ENCODE measurements at regions not wholly inside any gene's neighbourhood (a gene's known extent, or its start where the extent isn't known, plus 50 kb on each side); places are given as distances from the start of the nearest gene placed in this dataset.
A peak's percentile ranks its signal among the peaks of the same experiment; 100 is the strongest.

GRCh38 chr3:73874606-73875369 lies 250.0 kb upstream of the PDZRN3 start:
- no peak for DNase-seq

GRCh38 chr3:73874161-73874560 lies 249.4 kb upstream of the PDZRN3 start:
- H3K4me1 ChIP-seq (ENCODE audit: low read length) = no peaks in the 10 kb centered on the region
- TF ChIP-seq EZH2phosphoT487 (IDR thresholded peaks at IDR 0.05; ENCODE audit: low read length) (no peak), CTCF (IDR thresholded peaks at IDR 0.05; ENCODE audit: low read length) (no peak), EZH2 (optimal IDR thresholded peaks at IDR 0.05; ENCODE audit: low read depth, low read length) (no peak)
- H3K9ac ChIP-seq (ENCODE audit: low read length) = no peak overlapping the region
- H3K27me3 ChIP-seq (replicated peaks; ENCODE audit: insufficient read depth, low read length) = no peaks in the 10 kb centered on the region
- H3K9me3 ChIP-seq (replicated peaks; ENCODE audit: insufficient read depth, low read length) = no peaks in the 10 kb centered on the region
- H3K79me2 ChIP-seq (ENCODE audit: low read length) = no peaks in the 10 kb centered on the region
- no peak overlapping the region for H2AFZ ChIP-seq (ENCODE audit: low read length)
- H3K4me3 ChIP-seq (ENCODE audit: low read length) = no peak overlapping the region
- no peak for DNase-seq
- H3K27ac ChIP-seq (ENCODE audit: low read length) = no peak overlapping the region
- no peaks in the 10 kb centered on the region for H3K36me3 ChIP-seq (replicated peaks; ENCODE audit: insufficient read depth, low read length)
- H3K9me2 ChIP-seq (replicated peaks; ENCODE audit: insufficient read depth, low read length) = no peaks in the 10 kb centered on the region
- H4K20me1 ChIP-seq (ENCODE audit: insufficient read depth, low read length) = no peaks in the 10 kb centered on the region
- H3K4me2 ChIP-seq (ENCODE audit: low read depth, low read length) = no peak overlapping the region
- no peaks in the 10 kb centered on the region for H3F3A ChIP-seq (ENCODE audit: insufficient read depth, low read length)

More at GRCh38 chr3:73874606-73875369, 250.0 kb upstream of the PDZRN3 start:
- no peaks in the 10 kb centered on the region for H3K9me2 ChIP-seq (replicated peaks; ENCODE audit: insufficient read depth, low read length)
- no peaks in the 10 kb centered on the region for H3K27me3 ChIP-seq (replicated peaks; ENCODE audit: insufficient read depth, low read length)
- H3K36me3 ChIP-seq (replicated peaks; ENCODE audit: insufficient read depth, low read length) = no peaks in the 10 kb centered on the region
- no peak overlapping the region for H3K9ac ChIP-seq (ENCODE audit: low read length)
- H3K4me3 ChIP-seq (ENCODE audit: low read length) = no peak overlapping the region
- H3K4me2 ChIP-seq (ENCODE audit: low read depth, low read length) = no peak overlapping the region
- H3K27ac ChIP-seq (ENCODE audit: low read length) = no peak overlapping the region
- no peak for TF ChIP-seq EZH2phosphoT487 (IDR thresholded peaks at IDR 0.05; ENCODE audit: low read length)
- no peak for TF ChIP-seq CTCF (IDR thresholded peaks at IDR 0.05; ENCODE audit: low read length)
- no peak for TF ChIP-seq EZH2 (optimal IDR thresholded peaks at IDR 0.05; ENCODE audit: low read depth, low read length)
- no peaks in the 10 kb centered on the region for H3K79me2 ChIP-seq (ENCODE audit: low read length)
- no peaks in the 10 kb centered on the region for H3K4me1 ChIP-seq (ENCODE audit: low read length)
- no peaks in the 10 kb centered on the region for H3K9me3 ChIP-seq (replicated peaks; ENCODE audit: insufficient read depth, low read length)
- no peak overlapping the region for H2AFZ ChIP-seq (ENCODE audit: low read length)
- no peaks in the 10 kb centered on the region for H3F3A ChIP-seq (ENCODE audit: insufficient read depth, low read length)
- H4K20me1 ChIP-seq (ENCODE audit: insufficient read depth, low read length) = no peaks in the 10 kb centered on the region

GRCh38 chr3:73868688-73869315 lies 244.1 kb upstream of the PDZRN3 start:
- H3K27me3 ChIP-seq (replicated peaks; ENCODE audit: insufficient read depth, low read length) = no peaks in the 10 kb centered on the region
- no peaks in the 10 kb centered on the region for H3K9me2 ChIP-seq (replicated peaks; ENCODE audit: insufficient read depth, low read length)
- H3K9me3 ChIP-seq (replicated peaks; ENCODE audit: insufficient read depth, low read length) = no peaks in the 10 kb centered on the region
- H3K36me3 ChIP-seq (replicated peaks; ENCODE audit: insufficient read depth, low read length) = no peaks in the 10 kb centered on the region
- no peak overlapping the region for H2AFZ ChIP-seq (ENCODE audit: low read length)
- H3K4me2 ChIP-seq (ENCODE audit: low read depth, low read length) = no peak overlapping the region
- H3K9ac ChIP-seq (ENCODE audit: low read length) = no peak overlapping the region
- H3K27ac ChIP-seq (ENCODE audit: low read length) = no peak overlapping the region
- no peaks in the 10 kb centered on the region for H3F3A ChIP-seq (ENCODE audit: insufficient read depth, low read length)
- peak; percentile 27 for DNase-seq
- no peaks in the 10 kb centered on the region for H4K20me1 ChIP-seq (ENCODE audit: insufficient read depth, low read length)
- no peaks in the 10 kb centered on the region for H3K4me1 ChIP-seq (ENCODE audit: low read length)
- no peak overlapping the region for H3K4me3 ChIP-seq (ENCODE audit: low read length)
- peak; percentile 63 for TF ChIP-seq CTCF (IDR thresholded peaks at IDR 0.05; ENCODE audit: low read length)
- no peak for TF ChIP-seq EZH2phosphoT487 (IDR thresholded peaks at IDR 0.05; ENCODE audit: low read length)
- H3K79me2 ChIP-seq (ENCODE audit: low read length) = no peaks in the 10 kb centered on the region
